ENCODE measurements at regions not wholly inside any gene's neighbourhood (a gene's known extent, or its start where the extent isn't known, plus 50 kb on each side); places are given as distances from the start of the nearest gene placed in this dataset.
"Not testable (repeated sequence)": the region's sequence is repeated elsewhere in the genome, so short reads cannot be mapped to it uniquely, and the experiment has no call there.

- Histone ChIP-seq H3K4me1 (no peaks in the 10 kb centered on the region), H3K27me3 (peaks cover 7% of the 10 kb centered on the region), H3K27ac (no peak overlapping the region), H3K36me3 (no peaks in the 10 kb centered on the region), H3K4me3 (no peak overlapping the region), H3K9me3 (no peaks in the 10 kb centered on the region)
- in situ Hi-C loops (cut with MboI; ENCODE audit: low pct_ligation_motif_present in 1 of 4, low pct_unique_long_range_greater_than_20kb in 1 of 4, low sequenced_read_pairs in 3 of 4): no loop called here
- DNase-seq: no peak
- 60 to 72% methylated on average over 1 to 5 of the region's 5 CpGs for WGBS, 2 donors (ENCODE audit: low coverage in 1 of 2)
- TF ChIP-seq EP300 (IDR thresholded peaks at IDR 0.05; ENCODE audit: low read depth) (no peak), POLR2A (IDR thresholded peaks at IDR 0.05) (no peak), POLR2AphosphoS5 (IDR thresholded peaks at IDR 0.05) (no peak), CTCF (IDR thresholded peaks at IDR 0.05) (no peak)
- intact Hi-C loops (cut with DNase I; ENCODE audit: low total_unique reads): no loop called here
Observed at GRCh38 chr7:142568435-142569097, 180.7 kb upstream of the PRSS1 start.

GRCh38 chr7:142567201-142568075 lies 181.8 kb upstream of the PRSS1 start:
- intact Hi-C loops (cut with DNase I; ENCODE audit: low total_unique reads): no loop called here
- in situ Hi-C loops (cut with MboI; ENCODE audit: low pct_ligation_motif_present in 1 of 4, low pct_unique_long_range_greater_than_20kb in 1 of 4, low sequenced_read_pairs in 3 of 4): no loop called here
- TF ChIP-seq POLR2A (IDR thresholded peaks at IDR 0.05): no peak
- no peak for TF ChIP-seq POLR2AphosphoS5 (IDR thresholded peaks at IDR 0.05)
- no peak for TF ChIP-seq CTCF (IDR thresholded peaks at IDR 0.05)
- no peak for TF ChIP-seq EP300 (IDR thresholded peaks at IDR 0.05; ENCODE audit: low read depth)
- no peak overlapping the region for H3K4me3 ChIP-seq
- no peaks in the 10 kb centered on the region for H3K9me3 ChIP-seq
- no peak for DNase-seq
- H3K27me3 ChIP-seq: peaks cover 7% of the 10 kb centered on the region
- H3K36me3 ChIP-seq: no peaks in the 10 kb centered on the region
- H3K4me1 ChIP-seq: no peaks in the 10 kb centered on the region
- 83 to 88% methylated on average over 13 to 22 of the region's 22 CpGs for WGBS, 2 donors (ENCODE audit: low coverage in 1 of 2)
- H3K27ac ChIP-seq: no peak overlapping the region

GRCh38 chr7:142566271-142566670 lies 183.0 kb upstream of the PRSS1 start:
- no peak for DNase-seq
- TF ChIP-seq CTCF (IDR thresholded peaks at IDR 0.05) (no peak), POLR2AphosphoS5 (IDR thresholded peaks at IDR 0.05) (no peak), EP300 (IDR thresholded peaks at IDR 0.05; ENCODE audit: low read depth) (no peak), POLR2A (IDR thresholded peaks at IDR 0.05) (no peak)
- H3K27ac ChIP-seq: no peak overlapping the region
- no peaks in the 10 kb centered on the region for H3K4me1 ChIP-seq
- H3K36me3 ChIP-seq: no peaks in the 10 kb centered on the region
- in situ Hi-C loops (cut with MboI; ENCODE audit: low pct_ligation_motif_present in 1 of 4, low pct_unique_long_range_greater_than_20kb in 1 of 4, low sequenced_read_pairs in 3 of 4): no loop called here
- H3K27me3 ChIP-seq: peaks cover 7% of the 10 kb centered on the region
- intact Hi-C loops (cut with DNase I; ENCODE audit: low total_unique reads): no loop called here
- no peak overlapping the region for H3K4me3 ChIP-seq
- 80 to 81% methylated on average over 1 to 5 of the region's 5 CpGs for WGBS, 2 donors (ENCODE audit: low coverage in 1 of 2)
- no peaks in the 10 kb centered on the region for H3K9me3 ChIP-seq

GRCh38 chr7:142564125-142564524 lies 185.1 kb upstream of the PRSS1 start:
- H3K4me3 ChIP-seq; H3K27ac ChIP-seq; DNase-seq; H3K9me3 ChIP-seq; H3K27me3 ChIP-seq; intact Hi-C loops (cut with DNase I; ENCODE audit: low total_unique reads); in situ Hi-C loops (cut with MboI; ENCODE audit: low pct_ligation_motif_present in 1 of 4, low pct_unique_long_range_greater_than_20kb in 1 of 4, low sequenced_read_pairs in 3 of 4); H3K4me1 ChIP-seq; H3K36me3 ChIP-seq: not testable (repeated sequence)
- WGBS, 2 donors (ENCODE audit: low coverage in 1 of 2): 54% methylated on average over 3 of the region's 3 CpGs; no CpG with 5 or more reads in 1 of the 2 donors
